H1 (cell line): ENCODE measurements at regions not wholly inside any gene's neighbourhood (a gene's known extent, or its start where the extent isn't known, plus 50 kb on each side); places are given as distances from the start of the nearest gene placed in this dataset.

Experiments
- CTCF ChIA-PET: fragments of 300-600 bp; sonication (Branson Sonifier 250); formaldehyde crosslinking; loops from one replicate; lab custom pipeline; 2021; ENCODE audit not compliant: partially characterized antibody; lab: Charles Lee
- POLR2A ChIA-PET: fragments of 300-600 bp; sonication (Branson Sonifier 250); formaldehyde crosslinking; loops from one replicate; lab custom pipeline; 2021; ENCODE audit warnings: inconsistent platforms; ENCODE audit not compliant: partially characterized antibody; lab: Charles Lee
- DNase-seq, 2 experiments: peaks; one replicate each; pipeline versions ENCODE4 v3.0.0 to v3.0.0-alpha.2; 2010 to 2022; ENCODE audit warnings: low spot score in 2 of 2, low read depth in 1 of 2, mixed read lengths in 1 of 2
- FAIRE-seq: peaks from 2 replicates; lab custom pipeline; 2011; peaks lifted over from hg19 to GRCh38; lab: Jason Lieb, UNC
- H2AFZ ChIP-seq: 2 replicates; pipeline ENCODE4 v1.8.1; 2012; ENCODE audit warnings: low read length, inconsistent platforms
- H2AK5ac ChIP-seq: 2 replicates; pipeline ENCODE4 v1.6.1; 2013; ENCODE audit warnings: low read depth, low read length
- H2BK120ac ChIP-seq: replicated peaks from 2 replicates; pipeline ENCODE3; 2013; ENCODE audit warnings: low read depth, low read length, inconsistent platforms
- H2BK12ac ChIP-seq: 2 replicates; pipeline ENCODE4 v1.6.1; 2013; ENCODE audit warnings: low read depth, low read length
- H2BK15ac ChIP-seq: 2 replicates; pipeline ENCODE4 v1.6.1; 2013; ENCODE audit warnings: low read length
- H2BK20ac ChIP-seq: 2 replicates; pipeline ENCODE4 v1.6.1; 2013; ENCODE audit warnings: low read length
- H2BK5ac ChIP-seq: 2 replicates; pipeline ENCODE4 v1.6.1; 2013; ENCODE audit warnings: low read depth, low read length
- H3K14ac ChIP-seq: 2 replicates; pipeline ENCODE4 v1.6.1; 2013; ENCODE audit warnings: inconsistent platforms; ENCODE audit not compliant: insufficient read length
- H3K18ac ChIP-seq: 2 replicates; pipeline ENCODE4 v1.6.1; 2013; ENCODE audit warnings: low read length; ENCODE audit errors: extremely low read depth
- H3K23ac ChIP-seq: 2 replicates; pipeline ENCODE4 v1.6.1; 2013; ENCODE audit warnings: inconsistent platforms; ENCODE audit not compliant: insufficient read length
- H3K23me2 ChIP-seq: 2 replicates; pipeline ENCODE4 v1.6.1; 2013; ENCODE audit warnings: low read depth, low read length
- H3K27ac ChIP-seq: 2 replicates; pipeline ENCODE4 v1.6.1; 2011; ENCODE audit warnings: low read depth, low read length, inconsistent platforms
- H3K27me3 ChIP-seq, 4 experiments: replicated peaks in 1 of 4; 1 replicate in 1 of 4; 2 replicates in 3 of 4; pipeline versions ENCODE4 v1.6.1 to v1.8.1; 2011 to 2013; ENCODE audit warnings: low read length in 3 of 4, mild to moderate bottlenecking in 3 of 4, inconsistent platforms in 2 of 4, mixed read lengths in 2 of 4, moderate library complexity in 1 of 4; ENCODE audit not compliant: control insufficient read depth in 3 of 4, insufficient read depth in 3 of 4; ENCODE audit errors: extremely low read depth in 1 of 4
- H3K36me3 ChIP-seq, 4 experiments: 2 replicates each; pipeline versions ENCODE4 v1.6.1 to v1.8.1; 2011 to 2013; ENCODE audit warnings: mild to moderate bottlenecking in 4 of 4, low read length in 3 of 4, moderate library complexity in 2 of 4, control low read depth in 1 of 4, inconsistent platforms in 1 of 4; ENCODE audit not compliant: insufficient read depth in 4 of 4, control insufficient read depth in 2 of 4
- H3K4ac ChIP-seq: replicated peaks from 2 replicates; pipeline ENCODE3; 2013; ENCODE audit warnings: low read length, low read depth, mixed read lengths, inconsistent platforms; ENCODE audit not compliant: insufficient read length
- H3K4me1 ChIP-seq, 4 experiments: replicated peaks in 1 of 4; 1 replicate in 1 of 4; 2 replicates in 3 of 4; pipeline versions ENCODE4 v1.6.1 to v1.8.1; 2011 to 2013; ENCODE audit warnings: low read length in 3 of 4, inconsistent platforms in 2 of 4, mixed read lengths in 1 of 4; ENCODE audit not compliant: insufficient read depth in 4 of 4, control insufficient read depth in 3 of 4
- H3K4me2 ChIP-seq, 2 experiments: 2 replicates each; pipeline versions ENCODE4 v1.6.1 to v1.8.1; 2011 to 2013; ENCODE audit warnings: low read depth in 2 of 2, low read length in 2 of 2, control low read depth in 1 of 2, inconsistent platforms in 1 of 2, mild to moderate bottlenecking in 1 of 2; ENCODE audit not compliant: insufficient read depth in 1 of 2
- H3K4me3 ChIP-seq, 4 experiments: fragments of 200-600, 300-600 bp in 1 of 4; sonication (generic), shearing (Covaris generic), sonication (Bioruptor Twin) in 1 of 4; 2 replicates each; pipeline versions ENCODE4 v1.5.1 to v1.8.1; 2011 to 2016; ENCODE audit warnings: low read length in 4 of 4, low read depth in 3 of 4, control low read depth in 2 of 4, inconsistent platforms in 2 of 4, mild to moderate bottlenecking in 2 of 4, mixed read lengths in 1 of 4, moderate library complexity in 1 of 4; ENCODE audit not compliant: insufficient read depth in 2 of 4; ENCODE audit errors: extremely low read depth in 1 of 4
- H3K56ac ChIP-seq: replicated peaks from 2 replicates; pipeline ENCODE3; 2013; ENCODE audit warnings: low read depth, mild to moderate bottlenecking, mixed read lengths, low read length, inconsistent platforms; ENCODE audit not compliant: insufficient read length
- H3K79me1 ChIP-seq: 2 replicates; pipeline ENCODE4 v1.6.1; 2013; ENCODE audit warnings: low read depth, low read length, control low read depth
- H3K79me2 ChIP-seq, 2 experiments: 2 replicates each; pipeline versions ENCODE4 v1.6.1 to v1.8.1; 2012 to 2013; ENCODE audit warnings: low read length in 2 of 2, mild to moderate bottlenecking in 2 of 2, inconsistent platforms in 1 of 2; ENCODE audit not compliant: insufficient read depth in 2 of 2, control insufficient read depth in 1 of 2
- H3K9ac ChIP-seq, 4 experiments: replicated peaks in 1 of 4; 1 replicate in 1 of 4; 2 replicates in 3 of 4; pipeline versions ENCODE4 v1.6.1 to v1.8.1; 2011 to 2013; ENCODE audit warnings: low read depth in 3 of 4, low read length in 3 of 4, control low read depth in 2 of 4, mild to moderate bottlenecking in 2 of 4, moderate library complexity in 2 of 4, inconsistent platforms in 1 of 4; ENCODE audit errors: extremely low read depth in 1 of 4
- H3K9me3 ChIP-seq, 2 experiments: 2 replicates each; pipeline versions ENCODE4 v1.6.1 to v1.8.1; 2012 to 2013; ENCODE audit warnings: mild to moderate bottlenecking in 2 of 2, moderate library complexity in 2 of 2, control low read depth in 1 of 2, inconsistent platforms in 1 of 2, low read depth in 1 of 2, low read length in 1 of 2, mixed read lengths in 1 of 2; ENCODE audit not compliant: insufficient read depth in 2 of 2
- H4K20me1 ChIP-seq, 2 experiments: replicated peaks in 1 of 2; 2 replicates each; pipeline versions ENCODE3 to v1.8.1; 2011 to 2013; ENCODE audit warnings: inconsistent platforms in 2 of 2, low read length in 2 of 2, mild to moderate bottlenecking in 1 of 2; ENCODE audit not compliant: insufficient read depth in 2 of 2, control insufficient read depth in 1 of 2
- H4K5ac ChIP-seq: 2 replicates; pipeline ENCODE4 v1.6.1; 2013; ENCODE audit warnings: low read length, low read depth, mixed read lengths, inconsistent platforms; ENCODE audit not compliant: insufficient read length
- H4K8ac ChIP-seq: 2 replicates; pipeline ENCODE4 v1.8.0; 2013; ENCODE audit warnings: mild to moderate bottlenecking, moderate library complexity, low read length, inconsistent platforms; ENCODE audit not compliant: insufficient read depth; ENCODE audit errors: extremely low read depth
- H4K91ac ChIP-seq: replicated peaks from 2 replicates; pipeline ENCODE3; 2013; ENCODE audit warnings: low read length, mixed read lengths, inconsistent platforms; ENCODE audit not compliant: insufficient read length
- E2F6 ChIP-seq: IDR thresholded peaks from 2 replicates; pipeline ENCODE4 v1.6.1; 2012; ENCODE audit warnings: inconsistent platforms
- MAFK ChIP-seq: IDR thresholded peaks from 2 replicates; pipeline ENCODE4 v1.6.1; 2012; ENCODE audit warnings: low read depth, mild to moderate bottlenecking, improper control_type of control experiment, low read length
- WGBS, 2 experiments: shearing (Covaris generic) in 1 of 2; methylation state at CpG; one replicate each; pipeline versions ENCODE4 v1.1.6 to v1.1.7; 2013 to 2015; ENCODE audit warnings: low lambda C conversion rate in 2 of 2, mixed read lengths in 2 of 2, inconsistent platforms in 1 of 2, low coverage in 1 of 2, missing lambda C conversion rate in 1 of 2; ENCODE audit not compliant: insufficient replicate concordance in 2 of 2, insufficient coverage in 1 of 2, insufficient read length in 1 of 2; ENCODE audit errors: extremely low coverage in 1 of 2, missing lambda C conversion rate in 1 of 2; 5-methylcytosine and 5-hydroxymethylcytosine counted together

DNA sequence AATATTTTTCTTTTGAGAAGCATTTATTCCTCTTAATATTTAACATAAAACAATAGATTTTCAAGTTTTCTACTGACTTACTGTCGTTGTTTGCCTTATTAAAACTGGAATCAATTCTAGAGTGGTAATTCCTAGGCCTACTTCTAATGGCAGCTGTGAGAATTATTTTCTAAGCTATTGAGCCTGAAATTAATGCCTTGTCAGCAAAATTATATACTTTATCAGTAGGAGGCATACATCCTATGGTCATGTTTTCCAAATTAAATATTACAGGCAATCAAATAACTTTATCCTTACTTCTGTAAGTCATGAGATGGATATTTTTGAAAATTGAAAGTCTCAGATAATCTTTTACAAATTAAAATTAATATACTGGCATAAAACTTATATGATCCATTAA is 239.1 kb upstream of the CNTNAP4 start:
- no peak overlapping the region for H3K4me2 ChIP-seq
- no peak overlapping the region for H3K18ac ChIP-seq
- no peaks in the 10 kb centered on the region for H3K23me2 ChIP-seq
- peaks cover 0 to 3% (median 0%) of the 10 kb centered on the region in 4 experiments; a peak in 1 of 8 replicates for H3K36me3 ChIP-seq
- H4K5ac ChIP-seq = no peak overlapping the region
- H2AFZ ChIP-seq = no peak overlapping the region
- no peak overlapping the region for H4K8ac ChIP-seq
- H3K56ac ChIP-seq = no peak overlapping the region
- H3K27me3 ChIP-seq = no peaks in the 10 kb centered on the region
- no peak overlapping the region for H3K4me3 ChIP-seq
- H2BK20ac ChIP-seq = no peak overlapping the region
- H2AK5ac ChIP-seq = no peak overlapping the region
- H3K9ac ChIP-seq = no peak overlapping the region
- H3K4ac ChIP-seq = no peak overlapping the region
- no peak overlapping the region for H4K91ac ChIP-seq
- FAIRE-seq = no peak
- no peak overlapping the region for H3K27ac ChIP-seq
- H2BK5ac ChIP-seq = no peak overlapping the region
- no peak overlapping the region for H3K14ac ChIP-seq
- no peaks in the 10 kb centered on the region for H3K4me1 ChIP-seq
- H2BK15ac ChIP-seq = no peak overlapping the region
- H3K79me1 ChIP-seq = no peaks in the 10 kb centered on the region
- no peaks in the 10 kb centered on the region for H4K20me1 ChIP-seq
- TF ChIP-seq E2F6 = no peak
- TF ChIP-seq MAFK = peak; percentile 95
- no peak overlapping the region for H2BK12ac ChIP-seq
- H3K9me3 ChIP-seq = peaks cover 32 to 37% of the 10 kb centered on the region in 2 experiments
- 86% methylated on average over 1 of the region's 1 CpG; no CpG with 5 or more reads in 1 of the 2 experiments for WGBS, 2 experiments
- no peak overlapping the region for H2BK120ac ChIP-seq
- POLR2A ChIA-PET = no interaction called here
- H3K23ac ChIP-seq = no peak overlapping the region
- H3K79me2 ChIP-seq = no peaks in the 10 kb centered on the region
- CTCF ChIA-PET = interaction anchor here (0.6 kb wide), 1 partner anchor 162 kb away, joined by 3 read pairs; no protein-coding TSS in a partner anchor
- no peak for DNase-seq
